GM06990 (cell line): ENCODE measurements at regions not wholly inside any gene's neighbourhood (a gene's known extent, or its start where the extent isn't known, plus 50 kb on each side); places are given as distances from the start of the nearest gene placed in this dataset.

Experiments used
- DNase-seq: peaks from one replicate; pipeline ENCODE4 v3.0.0-alpha.2; 2011; ENCODE audit not compliant: insufficient read length; ENCODE audit errors: extremely low read depth
- H3K27me3 ChIP-seq: replicated peaks from 2 replicates; pipeline ENCODE4 v1.6.0; 2011; ENCODE audit warnings: low read length; ENCODE audit not compliant: control insufficient read depth, insufficient read depth
- H3K36me3 ChIP-seq: 2 replicates; pipeline ENCODE4 v1.5.1; 2011; ENCODE audit warnings: low read length; ENCODE audit not compliant: control insufficient read depth, insufficient read depth
- H3K4me3 ChIP-seq: replicated peaks from 2 replicates; pipeline ENCODE4 v1.5.1; 2011; ENCODE audit warnings: low read depth, mild to moderate bottlenecking, control low read depth, low read length
- TF ChIP-seq, protein P1 (sequence below): IDR thresholded peaks from 2 replicates; pipeline ENCODE4 v1.5.1; 2011; ENCODE audit warnings: low read length, control low read depth, mild to moderate bottlenecking, inconsistent platforms; ENCODE audit not compliant: insufficient read depth, poor library complexity, severe bottlenecking

- Histone ChIP-seq H3K27me3 (no peaks in the 10 kb centered on the region; the same call in 1 of the 2 replicates), H3K36me3 (no peaks in the 10 kb centered on the region), H3K4me3 (no peak overlapping the region)
- TF ChIP-seq, protein P1, sequence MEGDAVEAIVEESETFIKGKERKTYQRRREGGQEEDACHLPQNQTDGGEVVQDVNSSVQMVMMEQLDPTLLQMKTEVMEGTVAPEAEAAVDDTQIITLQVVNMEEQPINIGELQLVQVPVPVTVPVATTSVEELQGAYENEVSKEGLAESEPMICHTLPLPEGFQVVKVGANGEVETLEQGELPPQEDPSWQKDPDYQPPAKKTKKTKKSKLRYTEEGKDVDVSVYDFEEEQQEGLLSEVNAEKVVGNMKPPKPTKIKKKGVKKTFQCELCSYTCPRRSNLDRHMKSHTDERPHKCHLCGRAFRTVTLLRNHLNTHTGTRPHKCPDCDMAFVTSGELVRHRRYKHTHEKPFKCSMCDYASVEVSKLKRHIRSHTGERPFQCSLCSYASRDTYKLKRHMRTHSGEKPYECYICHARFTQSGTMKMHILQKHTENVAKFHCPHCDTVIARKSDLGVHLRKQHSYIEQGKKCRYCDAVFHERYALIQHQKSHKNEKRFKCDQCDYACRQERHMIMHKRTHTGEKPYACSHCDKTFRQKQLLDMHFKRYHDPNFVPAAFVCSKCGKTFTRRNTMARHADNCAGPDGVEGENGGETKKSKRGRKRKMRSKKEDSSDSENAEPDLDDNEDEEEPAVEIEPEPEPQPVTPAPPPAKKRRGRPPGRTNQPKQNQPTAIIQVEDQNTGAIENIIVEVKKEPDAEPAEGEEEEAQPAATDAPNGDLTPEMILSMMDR: no peak
- DNase-seq: no peak
Measured at GRCh38 chr2:128778843-128779242, 460.2 kb upstream of the HS6ST1 start.

GRCh38 chr2:128779301-128780095, 460.8 kb upstream of the HS6ST1 start:
- TF ChIP-seq, protein P1: no peak

GRCh38 chr2:128780434-128781080, 461.9 kb upstream of the HS6ST1 start:
- H3K4me3 ChIP-seq: no peak overlapping the region
- no peak for DNase-seq
- H3K27me3 ChIP-seq: no peaks in the 10 kb centered on the region; the same call in 1 of the 2 replicates
- H3K36me3 ChIP-seq: no peaks in the 10 kb centered on the region
- TF ChIP-seq, protein P1: no peak

More at GRCh38 chr2:128779301-128780095, 460.8 kb upstream of the HS6ST1 start:
- DNase-seq: no peak
- no peak overlapping the region for H3K4me3 ChIP-seq
- no peaks in the 10 kb centered on the region for H3K36me3 ChIP-seq
- no peaks in the 10 kb centered on the region; the same call in 1 of the 2 replicates for H3K27me3 ChIP-seq

DNA sequence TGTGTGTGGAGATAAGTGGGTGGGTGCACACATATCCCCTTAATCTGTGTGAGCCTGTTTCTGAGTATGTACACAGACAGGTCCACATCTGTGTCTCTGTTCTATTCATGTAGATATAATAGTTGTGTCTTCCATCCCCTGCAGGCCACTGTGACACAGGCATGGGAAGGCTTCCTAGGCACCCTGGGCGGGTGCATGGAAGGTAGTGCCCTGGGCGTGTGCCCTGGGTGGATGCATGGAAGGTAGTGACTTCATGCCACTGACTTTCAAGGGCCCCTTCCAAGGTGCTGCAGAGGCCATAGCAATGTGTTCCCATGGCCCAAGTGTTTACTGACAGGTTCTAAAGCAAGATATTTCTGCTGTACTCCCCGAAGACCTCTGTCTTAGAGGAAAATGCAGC, 462.5 kb upstream of the HS6ST1 start:
- Histone ChIP-seq H3K36me3 (no peaks in the 10 kb centered on the region), H3K27me3 (no peaks in the 10 kb centered on the region; the same call in 1 of the 2 replicates)
- TF ChIP-seq, protein P1: no peak

DNA sequence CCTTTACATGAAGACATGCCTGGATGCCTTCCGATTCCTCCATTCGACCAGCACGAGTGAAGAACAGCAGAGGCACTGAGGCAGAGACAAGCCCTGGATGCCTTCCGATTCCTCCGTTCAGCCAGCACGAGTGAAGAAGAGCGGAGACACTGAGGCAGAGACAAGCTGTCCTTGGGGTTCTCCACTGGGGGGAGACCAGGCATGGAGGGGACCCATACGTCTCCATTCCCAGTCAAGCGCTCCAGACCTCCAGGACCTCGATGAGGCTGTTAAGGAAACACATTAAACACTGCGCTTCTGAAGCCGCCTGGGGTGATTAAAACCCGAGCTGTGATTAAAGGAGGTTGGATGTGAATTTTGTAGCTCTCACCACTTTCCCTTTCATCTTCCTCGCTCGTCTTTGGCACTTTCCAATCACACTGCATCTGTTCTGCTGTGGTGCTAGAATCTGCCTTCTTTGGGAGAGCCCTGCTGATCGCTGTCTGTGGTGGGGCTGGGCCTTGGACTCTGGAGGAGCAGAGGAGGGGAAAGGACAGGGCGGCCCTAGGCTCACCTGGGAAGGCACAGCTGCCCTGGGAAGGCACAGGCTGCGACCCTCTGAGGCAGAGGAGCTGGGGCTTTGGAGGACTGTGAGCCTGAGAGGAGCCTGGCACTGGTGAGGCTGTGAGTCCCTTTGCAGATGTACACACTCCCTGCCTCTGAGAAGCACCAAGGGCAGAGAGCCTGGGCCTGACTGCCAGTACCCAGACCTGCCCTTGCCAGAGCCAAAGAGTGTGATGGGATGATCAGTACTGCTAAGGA, 463.1 kb upstream of the HS6ST1 start:
- TF ChIP-seq, protein P1: no peak
- Histone ChIP-seq H3K27me3 (no peaks in the 10 kb centered on the region; the same call in 1 of the 2 replicates), H3K4me3 (no peak overlapping the region), H3K36me3 (no peaks in the 10 kb centered on the region)
- no peak for DNase-seq

More for the DNA sequence above, 462.5 kb upstream of the HS6ST1 start:
- DNase-seq: no peak
- H3K4me3 ChIP-seq: no peak overlapping the region
